Fibroblast of skin of scalp (primary cell): ENCODE measurements at regions not wholly inside any gene's neighbourhood (a gene's known extent, or its start where the extent isn't known, plus 50 kb on each side); places are given as distances from the start of the nearest gene placed in this dataset.
"Not testable (repeated sequence)": the region's sequence is repeated elsewhere in the genome, so short reads cannot be mapped to it uniquely, and the experiment has no call there.

Experiments
- DNase-seq: peaks from one replicate; pipeline ENCODE4 v3.0.0-alpha.2; 2013

DNA sequence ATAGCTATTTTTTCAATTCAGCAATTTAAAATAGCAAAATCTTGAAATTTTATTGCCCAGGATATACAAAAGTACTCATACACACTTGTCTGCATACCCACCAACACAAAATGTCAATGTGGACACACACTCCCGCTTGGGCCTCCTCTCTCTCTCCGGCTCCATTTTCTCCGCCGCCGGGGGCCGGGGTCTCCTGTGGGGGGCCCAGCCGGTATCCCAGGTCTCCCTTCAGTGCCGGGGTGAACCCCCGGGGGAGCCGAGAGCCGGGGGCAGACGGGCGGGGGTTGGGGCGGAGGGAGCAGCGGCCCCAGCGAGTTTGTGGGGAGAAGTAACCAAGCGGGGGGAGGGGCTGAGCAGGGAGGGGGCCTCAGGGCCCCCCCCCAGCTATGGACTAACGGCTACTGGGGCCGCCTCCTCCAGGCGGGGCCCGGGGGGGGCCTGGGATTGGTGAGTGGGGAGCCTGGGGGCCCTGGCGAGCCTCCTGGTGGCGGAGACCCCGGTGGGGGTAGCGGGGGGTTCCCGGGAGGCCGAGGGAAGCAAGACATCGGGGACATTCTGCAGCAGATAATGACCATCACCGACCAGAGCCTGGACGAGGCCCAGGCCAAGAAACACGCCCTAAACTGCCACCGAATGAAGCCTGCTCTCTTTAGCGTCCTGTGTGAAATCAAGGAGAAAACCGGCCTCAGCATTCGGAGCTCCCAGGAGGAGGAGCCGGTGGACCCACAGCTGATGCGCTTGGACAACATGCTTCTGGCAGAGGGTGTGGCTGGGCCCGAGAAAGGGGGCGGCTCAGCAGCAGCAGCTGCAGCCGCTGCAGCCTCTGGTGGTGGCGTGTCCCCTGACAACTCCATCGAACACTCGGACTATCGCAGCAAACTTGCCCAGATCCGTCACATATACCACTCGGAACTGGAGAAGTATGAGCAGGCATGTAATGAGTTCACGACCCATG is 56.6 kb downstream of the CHST2 start:
- DNase-seq = not testable (repeated sequence)

DNA sequence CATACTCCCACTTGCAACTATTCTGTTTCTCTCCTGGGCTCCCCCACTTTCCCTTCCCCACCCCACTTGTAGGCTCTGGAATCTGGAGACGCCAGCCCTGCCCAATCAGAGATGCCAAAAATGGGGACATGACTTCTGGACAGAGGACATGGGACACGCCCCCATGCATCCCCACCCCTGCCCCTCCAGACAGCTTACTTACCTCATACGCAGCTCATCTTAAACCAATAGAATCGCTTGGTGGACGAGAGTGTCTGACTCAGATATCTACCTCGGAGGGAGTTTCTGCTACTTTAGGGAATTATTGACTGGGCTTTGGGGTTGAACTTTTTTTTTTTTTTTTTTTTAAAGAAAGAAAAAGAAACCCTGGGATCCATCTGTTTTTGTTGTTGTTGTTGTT is 58.4 kb downstream of the CHST2 start:
- DNase-seq = not testable (repeated sequence)

DNA sequence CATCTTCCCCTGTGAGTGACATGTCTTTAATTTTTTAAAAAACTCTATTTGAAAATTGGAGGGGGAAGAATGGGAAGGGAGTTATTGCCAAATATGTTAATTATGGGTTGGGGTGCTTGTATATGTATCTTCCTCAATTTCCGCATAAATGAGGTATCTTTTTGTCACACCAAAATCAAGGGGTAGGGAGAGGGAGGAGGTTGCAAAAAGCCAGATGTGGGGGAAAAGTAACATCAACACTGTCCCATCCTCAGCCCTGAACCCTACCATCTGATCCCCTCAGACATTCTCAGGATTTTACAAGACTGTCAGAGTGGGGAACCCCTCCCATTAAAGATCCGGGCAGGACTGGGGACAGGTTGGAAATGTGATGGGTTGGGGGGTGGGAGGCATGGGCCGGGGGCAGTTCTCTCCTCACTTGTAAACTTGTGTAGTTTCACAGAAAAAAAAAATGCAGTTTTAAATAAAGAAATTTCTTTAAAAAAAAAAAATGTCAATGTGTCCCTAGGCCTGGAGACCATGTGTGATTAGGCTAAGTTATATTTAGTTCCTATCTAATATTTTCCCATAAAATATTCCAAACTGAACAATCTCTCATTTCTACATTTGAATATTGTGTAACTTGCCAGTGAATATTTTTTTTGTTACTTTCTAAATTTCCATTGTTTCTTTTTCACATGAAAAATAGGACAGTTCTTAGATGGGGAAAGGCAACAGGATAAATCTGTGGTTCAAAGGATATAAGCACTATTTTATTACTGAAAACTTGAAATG is 59.4 kb downstream of the CHST2 start:
- not testable (repeated sequence) for DNase-seq

DNA sequence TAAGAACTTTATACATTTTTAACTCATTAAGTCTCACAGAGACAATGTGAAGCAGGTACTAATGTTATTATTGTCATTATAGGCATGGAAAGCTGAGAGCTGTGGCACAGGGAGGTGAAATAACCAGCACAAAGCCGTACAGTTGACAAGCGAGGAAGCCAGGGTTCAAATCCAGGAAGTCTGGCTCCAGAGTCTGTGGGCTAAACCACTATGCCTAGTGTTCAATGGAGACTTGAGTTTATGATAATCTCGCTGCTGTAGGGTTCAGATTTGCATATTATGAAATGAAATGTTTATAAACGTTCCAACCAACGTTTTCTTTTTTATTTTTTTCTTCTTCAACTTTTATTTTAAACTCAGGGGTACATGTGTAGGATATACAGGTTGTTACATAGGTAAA is 60.0 kb downstream of the CHST2 start:
- no peak for DNase-seq

- DNase-seq = not testable (repeated sequence)
Measured at GRCh38 chr3:143180860-143181259, 61.3 kb downstream of the CHST2 start.

- DNase-seq = not testable (repeated sequence)
Measured at GRCh38 chr3:143181977-143182376, 62.4 kb downstream of the CHST2 start.

GRCh38 chr3:143182866-143183664 is 63.5 kb downstream of the CHST2 start:
- DNase-seq = no peak

- DNase-seq = no peak
Measured at GRCh38 chr3:143183665-143183964, 64.0 kb downstream of the CHST2 start.

DNA sequence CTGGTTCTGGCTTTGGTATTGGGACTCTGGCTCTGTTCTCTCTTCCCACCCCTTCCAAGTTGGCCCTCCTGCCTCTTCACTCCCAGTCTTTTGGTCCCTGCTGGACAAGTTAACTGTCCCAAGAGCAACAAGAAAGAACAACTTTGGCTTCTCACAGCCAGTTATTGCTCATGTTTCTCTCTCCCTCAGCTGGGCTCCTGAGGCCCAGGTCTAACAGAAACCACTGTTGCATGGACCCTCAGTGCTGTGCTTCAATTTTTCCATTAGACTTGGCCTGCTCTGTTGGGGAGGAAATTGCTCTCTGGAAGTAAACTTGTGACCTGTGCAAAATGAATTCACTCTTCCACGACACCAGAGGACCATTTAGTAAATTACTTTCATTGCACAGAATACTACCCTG is 64.5 kb downstream of the CHST2 start:
- DNase-seq = no peak

DNA sequence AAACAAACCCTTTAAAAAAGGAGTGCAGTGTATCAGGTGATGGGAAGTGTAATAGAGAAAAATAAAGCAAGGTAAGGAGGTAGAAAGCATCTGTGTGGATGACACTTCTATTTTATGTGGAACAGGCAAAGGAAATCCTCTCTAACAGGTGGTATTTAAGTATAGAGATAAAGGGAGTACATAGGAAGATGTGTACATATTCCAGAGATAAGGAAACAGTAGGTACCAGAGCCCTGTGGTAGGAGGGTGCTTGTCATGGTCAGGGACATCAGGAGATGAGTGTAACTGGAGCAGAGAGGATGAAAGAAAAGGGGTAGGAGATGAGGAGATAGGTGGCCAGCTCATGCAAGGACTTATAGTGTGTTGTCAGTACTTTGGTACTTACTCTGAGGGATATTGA is 65.8 kb downstream of the CHST2 start:
- no peak for DNase-seq

- no peak for DNase-seq
Measured at GRCh38 chr3:143187111-143187510, 67.5 kb downstream of the CHST2 start.

DNA sequence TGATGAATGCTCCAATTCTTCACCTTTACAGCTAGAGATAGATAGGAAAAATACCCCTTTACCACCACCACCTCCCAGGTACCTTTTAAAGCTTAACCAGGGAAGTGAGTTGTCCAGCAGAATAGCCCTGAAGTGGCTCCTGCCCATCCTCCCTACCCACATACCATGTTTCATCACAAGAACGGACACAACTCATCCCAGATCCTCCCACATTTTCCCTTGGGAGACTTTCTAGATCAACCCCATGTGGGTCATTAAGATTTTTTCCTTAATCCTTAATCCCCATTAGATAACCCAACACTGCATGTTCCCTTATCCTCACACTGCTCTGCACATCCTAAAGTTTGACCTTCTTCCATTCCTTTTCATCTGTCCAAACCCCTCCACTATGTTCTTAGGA is 69.3 kb downstream of the CHST2 start:
- DNase-seq = no peak

GRCh38 chr3:143190101-143190500 is 70.5 kb downstream of the CHST2 start:
- no peak for DNase-seq

DNA sequence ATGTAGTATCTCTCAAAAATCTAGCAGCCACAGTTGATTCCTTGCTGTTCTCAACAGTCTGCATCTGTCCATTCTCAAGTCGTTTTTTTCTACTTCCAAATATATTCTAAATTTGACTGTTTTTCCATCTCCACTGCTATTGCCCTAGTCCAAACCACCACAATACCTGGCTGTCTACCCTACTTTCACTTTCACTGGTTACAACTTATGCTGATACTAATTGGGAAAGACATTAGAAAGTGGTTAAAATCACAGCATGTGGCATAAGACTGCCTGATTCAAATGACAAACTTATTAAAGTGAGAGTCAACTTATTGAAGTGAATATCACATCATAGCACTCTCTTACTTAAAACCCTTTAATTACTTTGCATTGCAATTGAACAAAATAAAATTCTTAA is 72.6 kb downstream of the CHST2 start:
- DNase-seq = no peak

DNA sequence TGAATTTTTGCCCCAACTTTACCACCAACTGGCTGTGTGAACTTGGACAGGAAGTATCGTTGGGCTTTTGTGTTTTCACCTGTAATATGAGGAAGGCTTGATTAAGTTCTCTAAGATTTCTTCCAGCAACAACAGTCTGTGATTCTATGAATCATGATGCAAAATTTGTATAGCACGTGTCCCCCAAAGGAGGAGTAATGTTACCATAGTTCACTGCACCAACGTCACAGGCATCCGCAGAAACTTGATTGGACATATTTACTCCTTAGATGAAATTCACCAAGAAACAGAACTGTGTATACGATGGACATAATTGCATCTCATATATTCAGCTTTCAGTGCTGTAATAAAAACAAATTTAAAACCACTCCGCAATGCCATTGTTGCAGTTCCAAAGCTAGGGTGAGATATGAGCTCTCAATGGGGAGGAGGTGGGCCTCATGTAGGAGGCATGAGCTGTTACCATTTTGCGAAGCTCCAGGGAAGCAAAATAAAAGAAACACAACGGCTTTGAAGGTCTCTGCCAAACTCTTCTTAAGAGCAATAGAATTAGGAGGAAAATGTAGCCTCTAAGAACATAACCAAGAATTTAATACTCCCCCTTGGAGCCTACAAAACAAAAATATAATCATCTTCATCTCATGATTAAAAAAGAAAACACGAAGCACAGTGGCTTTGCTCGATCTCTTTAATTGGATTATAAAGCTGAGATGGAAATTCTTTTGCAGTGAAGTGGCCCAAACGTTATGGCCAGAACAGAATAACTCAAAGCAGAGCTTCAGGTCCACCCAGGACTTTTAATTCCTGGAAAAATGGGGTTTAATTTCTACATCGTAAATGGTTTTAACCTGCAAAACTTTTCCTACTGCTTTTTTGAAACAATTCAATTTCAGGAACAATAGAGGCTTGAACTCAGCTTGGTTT is 80.7 kb downstream of the CHST2 start:
- peak; percentile 42 for DNase-seq

- no peak for DNase-seq
Measured at GRCh38 chr3:143201045-143201444, 81.5 kb downstream of the CHST2 start.

DNA sequence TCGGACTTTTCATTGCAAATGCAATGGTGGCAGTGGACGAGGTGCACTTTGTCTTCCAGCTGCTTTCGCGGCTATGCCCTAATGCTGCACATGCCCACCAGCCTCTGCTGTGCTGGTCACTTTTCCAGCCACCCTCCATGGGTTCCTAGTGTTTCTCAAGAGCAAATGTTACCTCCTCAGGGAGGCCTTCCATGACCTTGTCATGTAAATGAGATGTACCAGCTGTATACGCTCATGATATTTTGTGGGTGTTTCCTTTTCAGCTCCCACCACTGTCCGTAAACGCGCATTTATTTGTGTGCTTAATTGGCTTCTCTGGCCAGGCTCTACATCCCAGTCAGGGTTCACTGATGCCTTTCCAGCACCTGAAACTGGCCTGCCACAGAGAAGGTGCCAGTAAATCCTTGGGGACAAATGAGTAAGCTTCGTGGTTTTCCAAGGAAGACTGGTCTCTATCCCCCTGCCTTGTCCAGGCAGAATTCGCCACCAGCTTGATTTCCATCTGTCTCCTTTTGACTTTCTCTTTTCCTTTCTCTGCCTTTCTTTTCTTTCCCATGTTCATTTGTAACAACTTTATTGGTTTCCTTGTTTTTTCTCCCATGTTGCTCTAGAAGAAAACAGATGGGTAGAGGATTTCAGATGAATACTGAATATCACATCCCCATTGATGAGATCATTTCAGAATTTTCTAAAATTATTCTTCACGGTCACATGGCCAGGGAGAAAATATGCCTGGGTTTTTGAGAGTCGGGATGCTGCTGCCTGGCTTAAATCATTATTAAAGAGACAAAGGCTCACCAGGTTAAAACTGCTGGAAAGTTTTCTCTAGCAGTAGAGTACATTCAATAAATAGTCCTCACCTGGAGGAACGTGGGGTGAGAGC is 82.5 kb downstream of the CHST2 start:
- peak; percentile 3 for DNase-seq

DNA sequence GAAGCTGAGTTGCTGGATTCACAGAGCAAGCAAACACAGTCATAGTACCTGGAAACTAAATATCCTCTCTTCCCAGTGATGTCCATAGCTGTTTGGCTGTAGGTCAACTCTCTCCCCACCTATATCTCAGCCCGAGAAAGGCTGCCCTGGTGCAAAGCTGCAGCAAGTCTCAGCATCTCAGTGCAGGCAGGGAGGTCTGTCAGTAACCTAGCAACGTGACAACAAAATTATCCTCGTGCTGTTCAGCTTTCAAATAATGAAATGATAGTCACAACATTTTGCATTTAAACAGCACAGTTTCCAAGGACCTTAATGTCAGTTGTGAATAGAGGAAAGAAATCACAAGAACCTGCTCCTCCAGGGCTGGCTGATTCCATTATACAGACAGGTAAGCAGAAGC is 83.6 kb downstream of the CHST2 start:
- no peak for DNase-seq

DNA sequence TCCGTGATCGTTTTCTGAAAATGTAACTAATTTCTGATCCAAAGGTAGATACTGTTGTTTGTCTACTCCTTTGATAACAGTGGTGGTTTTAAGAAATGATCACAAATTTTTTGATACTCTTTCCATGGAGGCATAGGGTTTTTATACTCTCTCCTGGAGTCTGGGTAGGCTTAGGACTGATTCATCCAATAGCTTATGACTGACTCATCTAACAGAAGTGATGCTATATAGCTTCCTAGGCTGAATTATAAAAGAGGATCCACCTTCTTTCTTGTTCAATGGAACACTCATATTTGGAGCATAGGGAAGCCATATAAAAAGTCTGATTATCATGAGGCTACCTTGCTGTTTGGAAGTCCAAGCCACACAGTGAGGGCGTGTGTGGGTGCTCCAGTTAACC is 84.3 kb downstream of the CHST2 start:
- DNase-seq = peak; percentile 47

DNA sequence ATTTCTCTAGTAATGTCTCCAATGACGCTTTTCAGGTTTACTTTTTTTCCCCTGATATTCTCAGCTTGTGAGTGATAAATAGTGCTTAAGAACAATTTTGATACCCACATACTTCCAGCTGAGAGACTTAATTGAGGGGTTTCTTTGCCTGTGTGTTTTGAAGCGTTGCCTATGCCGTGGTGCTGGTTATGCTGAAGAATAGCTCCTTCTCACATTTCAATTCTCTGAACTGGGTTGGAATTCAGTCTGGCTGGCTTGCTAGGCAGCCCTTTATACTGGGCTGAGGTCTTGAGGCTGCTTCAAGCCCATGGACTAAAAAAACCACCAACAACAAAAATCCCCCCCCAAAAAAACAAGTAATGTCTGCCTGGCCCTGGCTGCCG is 87.4 kb downstream of the CHST2 start:
- no peak for DNase-seq
